Upper lobe of right lung (tissue), 1 donor: ENCODE measurements at regions not wholly inside any gene's neighbourhood (a gene's known extent, or its start where the extent isn't known, plus 50 kb on each side); places are given as distances from the start of the nearest gene placed in this dataset.

Experiments used
- ATAC-seq: fragments of 200-7000 bp; cut with Tn5 transposase; one replicate; pipeline ENCODE4 v1.9.1; 2020; ENCODE audit warnings: mild to moderate bottlenecking, moderate library complexity
- DNase-seq: peaks from one replicate; pipeline ENCODE4 v3.0.0-alpha.2; 2020
- H3K27ac ChIP-seq: fragments of 200-600 bp; one replicate; pipeline ENCODE4 v1.8.0; 2022
- H3K27me3 ChIP-seq: fragments of 200-600 bp; one replicate; pipeline ENCODE4 v1.8.0; 2022; ENCODE audit warnings: mild to moderate bottlenecking
- H3K36me3 ChIP-seq: fragments of 200-600 bp; one replicate; pipeline ENCODE4 v1.8.0; 2022
- H3K4me1 ChIP-seq: fragments of 200-600 bp; one replicate; pipeline ENCODE4 v1.8.0; 2022
- H3K4me3 ChIP-seq: fragments of 200-600 bp; one replicate; pipeline ENCODE4 v1.8.0; 2022; ENCODE audit warnings: mild to moderate bottlenecking
- H3K9me3 ChIP-seq: fragments of 200-600 bp; one replicate; pipeline ENCODE4 v1.8.0; 2022
- intact Hi-C: fragments of 100-400 bp; cut with DNase I; formaldehyde crosslinking; loops from one replicate; pipeline ENCODE4 v1.11.0; 2022
- TF ChIP-seq, protein P1 (sequence below): fragments of 200-600 bp; IDR thresholded peaks from one replicate; pipeline ENCODE4 v1.8.0; 2022; ENCODE audit warnings: antibody characterized with exemption
- donor health status: DM: no; HTN: yes; CAD: no; lungs with severe emphysema.

DNA sequence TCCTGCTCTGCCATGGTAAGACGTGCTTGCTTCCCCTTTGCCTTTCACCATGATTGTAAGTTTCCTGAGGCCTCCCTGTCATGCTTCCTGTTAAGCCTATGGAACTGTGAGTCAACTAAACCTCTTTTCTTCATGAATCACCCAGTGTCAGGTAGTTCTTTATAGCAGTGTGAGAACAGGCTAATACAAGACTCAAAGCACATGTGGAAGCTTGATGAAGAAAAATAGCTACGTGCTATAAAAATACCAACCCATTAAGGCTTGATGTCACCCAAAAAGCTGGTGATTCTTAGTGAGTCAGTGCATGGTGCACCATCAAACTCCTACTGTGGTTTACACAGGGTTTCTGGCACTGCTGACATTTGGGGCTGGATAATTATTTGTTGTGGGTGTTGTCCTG, 332.2 kb downstream of the TMEM167A start:
- ATAC-seq (no peak), DNase-seq (no peak)
- Histone ChIP-seq H3K36me3 (no peaks in the 10 kb centered on the region), H3K27ac (no peak overlapping the region), H3K9me3 (no peaks in the 10 kb centered on the region), H3K4me1 (peaks cover 5% of the 10 kb centered on the region), H3K4me3 (no peak overlapping the region), H3K27me3 (no peaks in the 10 kb centered on the region)
- TF ChIP-seq, protein P1, sequence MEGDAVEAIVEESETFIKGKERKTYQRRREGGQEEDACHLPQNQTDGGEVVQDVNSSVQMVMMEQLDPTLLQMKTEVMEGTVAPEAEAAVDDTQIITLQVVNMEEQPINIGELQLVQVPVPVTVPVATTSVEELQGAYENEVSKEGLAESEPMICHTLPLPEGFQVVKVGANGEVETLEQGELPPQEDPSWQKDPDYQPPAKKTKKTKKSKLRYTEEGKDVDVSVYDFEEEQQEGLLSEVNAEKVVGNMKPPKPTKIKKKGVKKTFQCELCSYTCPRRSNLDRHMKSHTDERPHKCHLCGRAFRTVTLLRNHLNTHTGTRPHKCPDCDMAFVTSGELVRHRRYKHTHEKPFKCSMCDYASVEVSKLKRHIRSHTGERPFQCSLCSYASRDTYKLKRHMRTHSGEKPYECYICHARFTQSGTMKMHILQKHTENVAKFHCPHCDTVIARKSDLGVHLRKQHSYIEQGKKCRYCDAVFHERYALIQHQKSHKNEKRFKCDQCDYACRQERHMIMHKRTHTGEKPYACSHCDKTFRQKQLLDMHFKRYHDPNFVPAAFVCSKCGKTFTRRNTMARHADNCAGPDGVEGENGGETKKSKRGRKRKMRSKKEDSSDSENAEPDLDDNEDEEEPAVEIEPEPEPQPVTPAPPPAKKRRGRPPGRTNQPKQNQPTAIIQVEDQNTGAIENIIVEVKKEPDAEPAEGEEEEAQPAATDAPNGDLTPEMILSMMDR = no peak
- intact Hi-C loops = no loop called here

DNA sequence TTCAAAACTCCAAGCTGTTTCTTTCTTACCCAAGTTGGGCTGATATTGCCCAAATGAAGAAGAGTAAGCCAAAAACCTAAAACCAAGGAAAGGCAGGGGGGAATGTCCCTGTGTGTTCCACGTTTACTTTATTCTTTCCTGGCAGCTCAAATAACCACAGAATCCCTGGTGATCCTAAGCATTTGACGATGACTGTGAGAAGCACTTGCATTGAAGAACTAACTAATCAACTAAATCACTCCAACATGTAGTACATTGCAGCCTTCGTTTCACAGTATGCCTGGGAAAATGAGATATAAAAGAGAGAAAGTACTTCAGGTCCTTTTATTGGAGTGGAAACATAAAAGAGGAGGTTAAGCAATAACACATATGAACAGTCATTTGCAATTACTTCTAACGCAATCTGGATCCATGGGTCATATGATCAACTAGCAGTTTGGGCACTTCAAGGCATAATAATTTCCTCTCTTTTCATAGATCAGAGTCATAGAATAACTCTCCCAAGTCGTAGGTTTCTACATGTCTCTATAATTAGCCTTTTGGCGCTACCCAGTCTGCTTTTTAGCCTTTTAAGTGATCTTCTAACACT, 338.4 kb downstream of the TMEM167A start:
- no peaks in the 10 kb centered on the region for H3K4me1 ChIP-seq
- intact Hi-C loops = no loop called here

DNA sequence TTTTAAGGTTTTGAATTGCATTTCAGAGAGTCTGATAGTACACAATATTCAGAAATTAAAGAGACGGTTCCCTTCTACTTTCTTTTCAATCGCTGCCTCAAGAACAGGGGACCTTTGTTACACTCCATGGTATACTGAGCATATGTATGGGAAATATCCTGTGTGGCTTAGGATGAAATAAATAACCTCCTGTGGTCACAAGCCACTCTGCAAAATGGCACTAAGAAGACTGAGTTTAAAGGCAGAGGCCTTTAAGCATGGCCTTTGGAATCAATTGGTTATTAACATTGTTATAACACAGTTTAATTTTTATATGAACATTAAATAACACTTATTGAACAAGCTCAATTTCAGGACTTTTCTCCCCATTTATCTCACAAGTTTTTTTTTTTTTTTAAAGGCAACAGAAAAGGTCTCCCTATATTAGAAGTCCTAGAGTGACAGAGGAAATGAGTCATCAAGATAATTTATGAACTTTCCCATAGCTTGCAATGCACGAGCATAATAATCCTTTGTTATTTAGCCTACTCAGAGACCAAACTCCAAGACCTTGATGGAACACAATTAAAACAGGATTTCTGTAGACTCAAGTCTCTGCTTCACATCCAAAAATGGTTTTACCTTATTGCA, 341.9 kb downstream of the TMEM167A start:
- no peaks in the 10 kb centered on the region for H3K4me1 ChIP-seq
- no peak for DNase-seq
- H3K9me3 ChIP-seq = no peaks in the 10 kb centered on the region
- no peaks in the 10 kb centered on the region for H3K36me3 ChIP-seq
- H3K27me3 ChIP-seq = no peaks in the 10 kb centered on the region
- intact Hi-C loops = no loop called here
- TF ChIP-seq, protein P1 = no peak
- H3K27ac ChIP-seq = no peak overlapping the region
- no peak overlapping the region for H3K4me3 ChIP-seq
- no peak for ATAC-seq

More for the DNA sequence above, 338.4 kb downstream of the TMEM167A start:
- Histone ChIP-seq H3K27ac (no peak overlapping the region), H3K27me3 (no peaks in the 10 kb centered on the region), H3K36me3 (no peaks in the 10 kb centered on the region), H3K9me3 (no peaks in the 10 kb centered on the region), H3K4me3 (no peak overlapping the region)
- no peak for DNase-seq
- ATAC-seq = peak; percentile 55
- TF ChIP-seq, protein P1 = no peak

DNA sequence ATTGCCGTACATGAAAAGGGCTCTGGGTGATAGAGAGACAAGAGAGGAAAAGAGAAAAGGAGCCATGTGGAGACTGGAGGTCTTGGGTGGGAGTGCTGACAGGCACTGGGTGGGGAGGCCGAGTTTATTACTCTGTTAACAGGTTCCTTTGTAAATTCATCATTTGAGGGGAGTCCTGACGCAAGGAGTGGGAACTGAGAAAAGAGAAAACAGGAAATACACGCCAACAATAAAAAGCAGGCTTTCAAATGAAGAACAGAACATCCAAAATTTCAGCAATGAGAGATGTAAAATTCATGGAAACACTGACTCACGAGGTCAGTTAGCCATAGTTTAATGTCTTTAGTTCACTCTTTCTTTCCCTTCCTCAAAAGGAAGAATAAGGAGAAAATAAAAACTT, 342.8 kb downstream of the TMEM167A start:
- ATAC-seq (no peak), DNase-seq (no peak)
- TF ChIP-seq, protein P1 = no peak
- Histone ChIP-seq H3K27me3 (no peaks in the 10 kb centered on the region), H3K4me1 (no peaks in the 10 kb centered on the region), H3K27ac (no peak overlapping the region), H3K36me3 (no peaks in the 10 kb centered on the region), H3K9me3 (no peaks in the 10 kb centered on the region), H3K4me3 (no peak overlapping the region)
- intact Hi-C loops = no loop called here

DNA sequence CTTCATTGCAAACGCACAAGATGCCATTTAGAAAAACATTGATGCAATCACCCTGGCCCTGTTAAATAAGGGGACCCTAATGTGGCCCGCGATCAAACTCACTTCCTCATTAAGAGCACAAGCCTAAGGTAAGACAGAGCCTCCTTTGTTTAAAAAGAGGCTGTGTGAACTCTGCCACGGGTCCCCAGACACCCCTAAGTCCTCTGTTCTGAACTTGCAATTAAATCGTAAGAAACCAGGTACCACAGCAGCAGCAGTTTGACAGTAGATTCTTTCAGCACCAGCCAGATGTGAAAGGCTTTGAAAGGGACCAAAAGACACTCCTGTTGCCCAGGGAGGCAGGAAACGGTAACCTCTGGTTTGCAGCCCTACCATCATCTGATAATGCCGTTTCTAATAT, 346.3 kb downstream of the TMEM167A start:
- no peak overlapping the region for H3K27ac ChIP-seq

More for the DNA sequence above, 346.3 kb downstream of the TMEM167A start:
- Histone ChIP-seq H3K27me3 (no peaks in the 10 kb centered on the region), H3K4me3 (no peak overlapping the region), H3K4me1 (no peaks in the 10 kb centered on the region), H3K36me3 (no peaks in the 10 kb centered on the region), H3K9me3 (no peaks in the 10 kb centered on the region)
- intact Hi-C loops = no loop called here
- ATAC-seq (no peak), DNase-seq (no peak)
- TF ChIP-seq, protein P1 = no peak
